ENCODE measurements at regions not wholly inside any gene's neighbourhood (a gene's known extent, or its start where the extent isn't known, plus 50 kb on each side); places are given as distances from the start of the nearest gene placed in this dataset.

GRCh38 chr2:2738684-2739083 lies 407.6 kb upstream of the MYT1L start:
- TF ChIP-seq CTCF (conservative IDR thresholded peaks at IDR 0.05; ENCODE audit: low read length) (no peak), EZH2phosphoT487 (IDR thresholded peaks at IDR 0.05; ENCODE audit: borderline replicate concordance, low read depth, low read length) (no peak)
